ENCODE measurements at regions not wholly inside any gene's neighbourhood (a gene's known extent, or its start where the extent isn't known, plus 50 kb on each side); places are given as distances from the start of the nearest gene placed in this dataset.

GRCh38 chr12:107400686-107401447 lies 284.7 kb upstream of the PWP1 start:
- no peak for DNase-seq

- DNase-seq, result peak in 2 of 3 donors; percentile 22 to 44
These were observed 283.3 kb upstream of the PWP1 start for GRCh38 chr12:107402041-107403022.

- DNase-seq, result no peak
These were observed 280.6 kb upstream of the PWP1 start for GRCh38 chr12:107404981-107405380.

- no peak for DNase-seq
These were observed 280.2 kb upstream of the PWP1 start for GRCh38 chr12:107405436-107405835.

GRCh38 chr12:107406932-107407331 lies 278.7 kb upstream of the PWP1 start:
- DNase-seq, result no peak

- peak in 1 of 3 donors; percentile 72 for DNase-seq
These were observed 273.6 kb upstream of the PWP1 start for GRCh38 chr12:107411792-107412535.

GRCh38 chr12:107415071-107415470 lies 270.5 kb upstream of the PWP1 start:
- peak in 1 of 3 donors; percentile 55 for DNase-seq

- DNase-seq, result peak in 1 of 3 donors; percentile 81
These were observed 269.8 kb upstream of the PWP1 start for GRCh38 chr12:107415834-107416233.

- DNase-seq, result no peak
These were observed 268.6 kb upstream of the PWP1 start for GRCh38 chr12:107417004-107417403.

- DNase-seq, result no peak
These were observed 266.6 kb upstream of the PWP1 start for GRCh38 chr12:107418981-107419380.

- DNase-seq, result no peak
These were observed 262.1 kb upstream of the PWP1 start for GRCh38 chr12:107423531-107423930.

- no peak for DNase-seq
These were observed 256.4 kb upstream of the PWP1 start for GRCh38 chr12:107429006-107429705.

GRCh38 chr12:107431942-107432341 lies 253.7 kb upstream of the PWP1 start:
- DNase-seq, result no peak

GRCh38 chr12:107435072-107435471 lies 250.5 kb upstream of the PWP1 start:
- no peak for DNase-seq

- no peak for DNase-seq
These were observed 250.1 kb upstream of the PWP1 start for GRCh38 chr12:107435520-107435919.

GRCh38 chr12:107436376-107436775 lies 249.2 kb upstream of the PWP1 start:
- DNase-seq, result peak in 1 of 3 donors; percentile 66

GRCh38 chr12:107436836-107437235 lies 248.8 kb upstream of the PWP1 start:
- no peak for DNase-seq

GRCh38 chr12:107437954-107438353 lies 247.6 kb upstream of the PWP1 start:
- DNase-seq, result no peak

GRCh38 chr12:107439026-107439738 lies 246.4 kb upstream of the PWP1 start:
- DNase-seq, result no peak

GRCh38 chr12:107440606-107441005 lies 245.0 kb upstream of the PWP1 start:
- DNase-seq, result no peak

Measured in muscle of back (tissue), 3 donors.